ENCODE measurements at regions not wholly inside any gene's neighbourhood (a gene's known extent, or its start where the extent isn't known, plus 50 kb on each side); places are given as distances from the start of the nearest gene placed in this dataset.

DNA sequence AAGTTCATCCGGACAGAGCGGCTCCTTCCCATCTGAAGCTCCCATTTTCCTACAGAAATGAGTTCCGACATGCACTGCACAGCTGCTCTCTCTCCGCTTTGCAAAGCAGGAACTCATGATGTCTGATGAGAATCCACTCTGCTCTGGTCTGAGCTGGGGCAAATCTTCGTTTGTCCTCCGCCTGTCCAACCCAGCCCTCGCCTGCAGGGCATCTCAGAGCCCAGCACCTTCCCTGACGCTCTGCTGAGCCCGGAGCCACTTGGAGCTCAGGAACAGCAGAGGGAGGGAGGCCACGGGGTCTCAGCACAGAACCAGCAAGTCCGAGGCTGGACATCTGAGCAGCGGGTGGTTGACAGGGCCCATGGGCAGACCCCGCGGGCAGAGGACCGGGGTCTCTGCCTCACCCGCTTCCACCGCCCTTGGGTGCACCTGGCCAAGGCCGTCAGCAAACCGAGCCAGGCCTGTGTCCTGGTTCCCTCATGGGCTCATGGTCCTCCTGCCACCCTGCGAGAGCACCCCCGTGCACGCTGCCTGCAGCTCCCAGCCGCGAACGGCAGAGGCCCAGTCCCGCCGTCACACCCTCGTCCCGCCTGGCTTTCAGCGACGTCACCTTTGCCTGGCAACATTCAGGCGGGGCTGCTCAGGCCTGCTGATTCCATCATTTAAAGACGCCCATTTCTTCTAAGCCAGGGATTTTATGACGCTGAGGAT is 78.5 kb upstream of the BHLHE23 start:
- no peak for DNase-seq

DNA sequence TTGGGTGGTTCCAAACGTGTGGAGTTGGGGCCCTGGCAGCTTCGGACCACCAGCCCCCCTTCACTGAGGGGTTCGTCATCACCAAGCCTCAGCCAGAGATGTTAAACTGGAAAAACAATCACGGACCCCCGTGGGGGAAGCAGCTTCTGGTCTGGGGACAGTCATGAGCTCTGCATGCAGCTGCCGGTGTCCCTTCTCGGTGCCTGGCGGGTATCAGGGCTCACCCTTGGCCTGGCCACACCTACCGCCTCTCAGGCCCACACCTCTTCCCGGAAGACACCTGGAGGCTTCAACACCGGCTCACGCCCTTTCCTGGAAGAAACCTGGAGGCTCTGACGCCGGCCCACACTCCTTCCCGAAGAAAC is 77.8 kb upstream of the BHLHE23 start:
- DNase-seq: no peak

DNA sequence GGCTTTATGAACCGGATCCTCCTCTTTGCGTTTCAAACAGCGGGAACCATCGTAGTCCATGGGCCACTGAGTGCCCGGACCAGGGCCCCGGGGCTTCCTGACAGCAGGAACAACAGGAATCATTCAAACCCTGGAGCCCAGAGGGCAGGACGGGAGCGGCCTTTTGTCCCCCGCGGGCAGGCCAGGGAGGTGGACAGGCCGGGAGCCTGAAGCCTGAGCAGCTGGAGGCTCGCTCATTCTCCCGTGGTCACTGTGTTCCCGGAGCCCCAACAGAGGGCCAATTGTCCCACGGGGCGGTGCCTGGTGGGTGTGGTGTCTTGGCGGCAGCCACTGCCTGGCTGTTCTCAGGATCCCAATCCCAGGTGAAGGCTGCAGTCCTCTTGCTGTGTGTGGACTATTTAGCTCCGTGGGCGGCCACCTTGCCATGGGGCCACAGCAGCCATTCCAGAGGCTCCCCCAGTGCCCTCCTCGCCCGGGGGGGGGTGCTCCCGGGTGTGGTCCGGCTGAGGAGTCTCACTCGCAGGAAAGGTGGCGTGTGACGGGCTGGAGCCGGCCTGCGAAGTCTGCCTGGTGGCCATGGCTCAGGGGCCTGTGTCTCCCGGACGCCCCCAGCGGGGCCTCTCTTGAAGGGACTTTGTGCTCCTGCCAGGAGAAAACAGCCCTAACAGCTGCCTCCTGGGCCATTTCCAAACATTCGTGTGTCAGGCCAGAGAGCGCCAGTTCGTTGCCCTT is 77.2 kb upstream of the BHLHE23 start:
- DNase-seq: no peak

DNA sequence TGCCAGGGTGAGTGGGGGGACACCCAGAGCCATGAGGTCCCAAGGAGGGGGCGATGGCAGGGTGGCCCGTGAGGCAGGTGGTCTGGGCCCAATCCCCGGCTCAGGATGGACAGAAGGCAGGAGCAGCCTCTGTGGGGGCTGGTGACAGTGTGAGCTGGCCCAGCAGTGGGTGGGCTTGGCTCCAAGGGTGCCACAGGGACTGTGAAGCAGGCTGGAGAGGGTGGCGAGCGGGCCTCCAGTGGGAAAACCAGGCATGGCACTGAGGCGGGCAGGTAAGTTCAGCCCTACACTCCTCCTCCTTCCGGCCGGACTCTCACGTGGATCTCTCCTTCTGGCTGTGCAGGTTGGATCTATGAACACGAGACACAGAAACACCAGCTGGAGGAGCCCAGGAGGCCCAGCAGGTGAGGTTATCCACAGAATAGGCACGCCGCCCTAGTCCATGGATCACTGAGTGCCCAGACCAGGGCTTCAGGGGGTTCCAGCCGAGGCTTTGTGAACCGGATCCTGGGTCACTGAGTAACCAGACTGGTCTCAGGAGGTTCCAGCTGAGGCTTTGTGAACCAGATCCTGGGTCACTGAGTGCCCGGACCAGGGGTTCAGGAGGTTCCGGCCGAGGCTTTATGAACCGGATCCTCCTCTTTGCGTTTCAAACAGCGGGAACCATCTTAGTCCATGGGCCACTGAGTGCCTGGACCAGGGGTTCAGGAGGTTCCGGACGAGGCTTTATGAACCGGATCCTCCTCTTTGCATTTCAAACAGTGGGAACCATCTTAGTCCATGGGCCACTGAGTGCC is 76.4 kb upstream of the BHLHE23 start:
- DNase-seq: no peak

DNA sequence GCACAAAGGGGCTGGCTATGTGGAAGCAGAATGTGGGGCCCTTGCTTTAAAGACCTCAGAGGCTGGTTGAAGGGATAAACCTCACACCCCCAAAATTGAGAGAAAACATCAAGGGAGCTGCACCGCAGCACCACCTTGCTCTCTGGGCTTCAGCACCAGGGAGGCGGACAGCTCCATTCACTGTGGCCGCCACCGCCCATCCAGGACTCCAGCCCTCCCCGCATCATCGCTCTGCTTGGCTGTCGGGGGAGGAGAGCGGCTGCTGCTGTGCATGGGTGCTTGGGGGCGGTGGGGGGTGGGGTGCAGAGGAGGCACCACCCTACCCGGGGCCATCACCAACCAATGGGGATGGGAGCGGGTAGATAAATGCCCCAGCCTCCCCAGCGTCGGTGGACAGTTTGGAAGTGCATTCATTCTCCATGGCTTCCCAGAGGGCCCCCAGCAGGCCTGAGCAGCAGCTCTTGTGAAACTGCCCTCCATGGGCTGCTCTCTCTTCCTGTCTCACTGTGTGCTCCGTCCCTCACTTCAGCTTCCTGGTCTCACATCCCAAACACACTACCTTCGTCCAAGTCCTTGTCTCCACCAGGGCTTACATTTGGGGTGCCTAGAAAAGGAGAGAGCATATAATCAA is 75.7 kb upstream of the BHLHE23 start:
- peak; percentile 43 to 44 for DNase-seq

DNA sequence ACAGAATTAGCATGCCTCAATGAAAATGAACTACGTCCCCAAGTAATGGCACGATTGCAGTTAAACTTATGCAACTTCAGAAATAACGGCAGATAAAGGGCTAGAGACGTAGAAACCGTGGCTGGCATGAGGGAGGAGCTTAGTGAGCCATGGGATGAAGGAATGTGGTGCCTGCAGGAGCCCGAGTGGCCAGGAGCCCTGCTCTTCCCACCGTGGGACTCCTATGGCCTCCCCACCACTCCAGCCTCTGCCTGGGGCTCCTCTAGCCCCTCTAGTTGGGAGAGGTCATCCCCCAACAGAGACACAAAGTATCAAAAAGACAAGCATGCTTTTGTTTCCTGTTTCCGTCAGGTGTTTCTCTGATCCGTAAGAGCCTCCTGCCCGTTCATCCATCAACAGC is 75.1 kb upstream of the BHLHE23 start:
- no peak for DNase-seq

DNA sequence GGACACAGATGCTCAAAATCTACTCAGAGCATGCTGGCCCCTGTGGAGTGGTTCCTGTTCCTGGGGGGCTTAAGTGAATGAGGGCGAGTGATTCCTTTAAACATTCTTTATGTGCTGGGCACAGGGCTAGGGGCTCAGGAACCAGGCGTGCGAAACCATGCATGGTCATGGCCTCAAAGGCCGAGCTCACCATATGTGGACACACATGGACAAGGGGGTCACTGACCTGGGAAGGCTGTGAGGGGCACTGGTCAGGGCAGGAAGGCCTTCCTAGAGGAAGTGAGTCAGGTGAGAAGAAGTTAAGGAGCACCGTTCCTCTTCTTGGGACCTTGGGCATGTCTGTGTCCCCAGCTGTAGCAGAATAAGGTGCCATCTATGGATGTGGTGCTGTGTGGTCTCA is 74.6 kb upstream of the BHLHE23 start:
- no peak for DNase-seq

DNA sequence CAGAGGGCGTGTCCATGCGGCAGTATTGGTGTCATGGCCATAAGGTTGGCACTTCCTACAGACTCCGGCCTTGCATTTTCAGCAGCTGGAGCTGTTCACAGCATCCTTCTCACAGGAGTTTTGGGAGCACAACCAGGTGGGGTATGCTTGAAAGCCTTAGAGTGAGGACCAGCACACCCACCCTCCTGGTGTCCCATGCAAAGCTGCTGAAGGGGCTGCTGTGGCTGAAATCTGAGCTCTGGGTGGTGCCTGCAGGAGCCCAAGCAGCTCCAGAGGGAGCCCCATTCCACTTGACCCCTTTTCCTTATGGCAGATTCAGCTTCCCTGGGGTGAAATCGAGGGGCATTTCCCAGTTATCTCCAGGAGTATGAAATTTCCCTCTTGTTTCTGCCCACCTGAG is 74.0 kb upstream of the BHLHE23 start:
- DNase-seq: no peak

DNA sequence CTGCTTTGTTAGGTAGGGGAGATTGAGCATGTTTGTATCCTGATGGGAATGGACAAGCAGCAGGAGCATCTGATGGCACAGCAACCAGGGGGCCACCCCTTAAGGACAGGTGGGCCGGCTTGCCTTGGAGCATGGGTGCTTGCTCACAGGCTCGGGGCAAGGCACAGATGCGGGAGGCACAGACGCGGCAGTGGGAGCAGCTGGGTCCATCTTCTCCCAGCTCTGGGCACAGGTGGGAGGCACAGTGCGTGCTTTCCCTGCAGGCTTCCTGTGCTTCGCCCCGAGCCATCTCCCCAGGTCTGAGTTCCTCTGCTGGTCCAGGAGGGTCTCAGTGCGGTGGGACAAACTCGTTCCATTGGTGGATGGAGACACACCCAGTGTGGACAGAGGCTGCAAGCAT is 73.6 kb upstream of the BHLHE23 start:
- no peak for DNase-seq

DNA sequence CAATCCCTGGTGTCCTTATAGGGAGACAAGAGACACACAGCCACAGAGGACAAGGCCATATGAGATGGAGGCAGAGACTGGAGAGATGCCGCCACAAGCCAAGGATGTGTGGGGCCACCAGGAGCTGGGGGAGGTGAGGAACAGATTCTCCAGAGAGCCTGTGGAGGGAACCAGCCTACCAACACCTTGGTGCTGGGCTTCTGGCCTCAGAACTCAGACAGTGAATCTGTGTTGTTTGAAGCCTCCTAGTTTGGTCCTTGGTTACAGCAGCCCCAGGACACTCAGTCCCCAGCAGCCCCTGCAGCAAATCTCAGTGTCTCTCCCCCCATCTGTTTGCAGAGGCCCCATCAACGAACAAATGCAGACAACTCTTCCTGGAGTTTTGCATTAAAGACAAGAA is 73.2 kb upstream of the BHLHE23 start:
- DNase-seq: no peak

DNA sequence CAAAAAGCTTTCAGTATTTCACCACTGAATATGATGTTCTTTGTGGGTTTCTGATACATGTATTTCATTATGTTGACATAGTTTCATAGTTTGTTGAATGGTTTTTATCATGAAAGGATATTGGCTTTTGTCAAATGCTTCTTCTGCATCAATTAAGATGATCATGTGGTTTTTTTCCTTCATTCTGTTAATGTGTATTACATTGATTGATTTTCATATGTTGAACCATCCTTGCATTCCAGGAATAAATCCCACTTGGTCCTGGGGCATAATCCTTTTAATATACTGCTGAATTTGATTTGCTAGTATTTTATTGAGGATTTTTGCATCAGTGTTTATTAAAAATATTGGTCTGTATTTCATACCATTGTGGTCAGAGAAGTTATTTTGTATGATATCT is 70.9 kb upstream of the BHLHE23 start:
- no peak for DNase-seq

DNA sequence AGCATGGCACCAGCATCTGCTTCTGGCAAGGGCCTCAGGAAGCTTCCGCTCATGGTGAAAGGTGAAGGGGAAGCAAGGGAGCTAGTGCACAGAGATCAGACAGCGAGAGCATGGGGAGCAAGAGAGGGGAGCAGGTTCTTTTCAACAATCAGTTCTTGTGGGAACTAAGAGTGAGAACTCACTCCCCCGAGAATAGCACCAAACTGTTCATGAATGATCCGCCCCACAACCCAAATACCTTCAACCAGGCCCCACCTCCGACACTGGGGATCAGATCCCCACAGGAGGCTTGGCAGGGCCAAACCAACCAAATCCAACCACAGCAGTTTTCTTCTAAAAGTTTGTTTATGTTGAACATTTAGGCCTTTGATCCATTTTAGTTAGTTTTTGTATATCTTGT is 69.7 kb upstream of the BHLHE23 start:
- DNase-seq: no peak

DNA sequence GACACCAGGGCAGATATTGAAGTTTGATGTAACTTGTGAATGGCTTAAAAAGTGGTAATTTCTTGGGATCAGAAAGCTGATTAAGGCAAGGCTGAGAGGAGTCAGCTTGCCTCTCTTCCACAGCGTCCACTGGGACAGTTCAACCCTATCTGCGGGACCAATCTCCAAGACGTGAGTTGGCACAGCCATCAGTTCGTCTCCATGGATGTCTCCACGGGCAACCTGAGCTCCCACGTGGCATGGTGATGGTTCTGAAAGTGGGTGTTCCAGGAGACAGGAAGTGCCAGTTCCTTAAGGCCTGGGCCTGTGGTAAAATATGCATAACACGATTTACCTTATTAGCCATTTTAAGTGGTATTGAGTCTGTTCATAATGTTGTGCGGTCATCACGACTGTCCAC is 67.9 kb upstream of the BHLHE23 start:
- DNase-seq: no peak

DNA sequence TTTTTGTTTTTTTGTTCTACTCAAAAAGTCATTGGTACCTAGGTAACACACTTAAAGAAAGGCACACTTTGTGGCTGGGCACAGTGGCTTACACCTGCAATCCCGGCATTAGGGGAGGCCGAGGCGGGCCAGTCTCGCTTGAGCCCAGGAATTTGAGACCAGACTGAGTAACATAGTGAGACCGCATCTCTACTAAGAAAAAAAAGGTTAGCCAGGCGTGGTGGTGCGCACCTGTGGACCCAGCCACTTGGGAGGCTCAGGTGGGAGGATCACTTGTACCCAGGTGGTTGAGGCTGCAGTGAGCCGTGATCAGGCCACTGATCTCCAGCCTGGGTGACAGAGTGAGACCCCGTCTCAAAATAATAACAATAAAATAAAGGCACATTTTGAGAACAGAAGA is 67.4 kb upstream of the BHLHE23 start:
- no peak for DNase-seq

DNA sequence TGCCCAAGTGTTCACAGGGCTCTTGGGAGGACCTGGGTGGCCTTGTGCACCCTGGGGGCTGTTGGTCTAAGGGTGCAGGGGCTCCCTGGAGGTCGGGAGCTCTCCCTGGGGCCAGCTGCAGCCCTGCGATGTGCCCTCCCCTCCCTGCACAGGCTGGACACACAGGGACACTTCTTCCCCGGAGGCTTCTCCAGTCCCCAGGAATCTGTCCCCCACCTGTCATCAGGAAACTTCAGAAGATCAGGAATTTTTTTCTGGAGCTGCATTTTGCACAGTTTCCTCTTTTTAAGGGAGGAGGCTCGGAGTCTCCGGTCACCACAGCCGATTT is 66.9 kb upstream of the BHLHE23 start:
- DNase-seq: no peak

DNA sequence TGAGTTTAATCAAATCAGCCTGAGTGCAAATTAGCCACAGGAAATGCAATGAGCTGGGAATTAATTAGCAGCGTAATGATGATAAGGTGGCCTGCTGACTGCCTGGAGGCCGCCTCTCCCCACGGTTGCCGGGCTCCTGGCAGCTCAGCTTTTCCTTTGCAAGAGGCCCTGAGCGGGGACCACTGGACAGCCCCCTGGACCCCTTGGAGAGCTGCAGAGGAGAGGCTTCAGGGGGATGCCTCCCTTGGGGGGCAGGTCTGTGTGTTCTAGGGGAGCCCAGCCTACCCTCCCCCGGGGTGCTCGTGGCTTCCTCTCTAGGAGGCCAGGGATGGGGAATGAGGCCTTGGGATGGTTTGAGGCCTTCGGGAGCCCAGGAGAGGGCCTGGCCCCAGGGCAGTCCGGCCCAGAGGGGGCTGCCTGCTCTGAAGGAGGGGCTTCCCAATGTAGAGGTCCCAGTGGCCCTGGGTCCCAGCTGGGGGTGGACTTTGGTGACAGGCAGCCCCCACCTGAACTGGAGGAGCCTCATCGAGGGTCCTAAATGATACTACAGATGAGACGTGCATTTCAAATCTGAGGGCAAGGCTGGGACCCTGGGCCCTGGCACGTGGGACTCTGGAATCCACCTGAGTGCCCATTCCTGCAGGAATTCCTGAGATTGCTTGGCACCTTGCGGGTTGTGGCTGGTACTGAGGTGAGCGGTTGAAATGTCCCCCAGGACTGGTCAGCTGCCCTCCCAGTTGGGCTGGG is 66.4 kb upstream of the BHLHE23 start:
- no peak for DNase-seq

DNA sequence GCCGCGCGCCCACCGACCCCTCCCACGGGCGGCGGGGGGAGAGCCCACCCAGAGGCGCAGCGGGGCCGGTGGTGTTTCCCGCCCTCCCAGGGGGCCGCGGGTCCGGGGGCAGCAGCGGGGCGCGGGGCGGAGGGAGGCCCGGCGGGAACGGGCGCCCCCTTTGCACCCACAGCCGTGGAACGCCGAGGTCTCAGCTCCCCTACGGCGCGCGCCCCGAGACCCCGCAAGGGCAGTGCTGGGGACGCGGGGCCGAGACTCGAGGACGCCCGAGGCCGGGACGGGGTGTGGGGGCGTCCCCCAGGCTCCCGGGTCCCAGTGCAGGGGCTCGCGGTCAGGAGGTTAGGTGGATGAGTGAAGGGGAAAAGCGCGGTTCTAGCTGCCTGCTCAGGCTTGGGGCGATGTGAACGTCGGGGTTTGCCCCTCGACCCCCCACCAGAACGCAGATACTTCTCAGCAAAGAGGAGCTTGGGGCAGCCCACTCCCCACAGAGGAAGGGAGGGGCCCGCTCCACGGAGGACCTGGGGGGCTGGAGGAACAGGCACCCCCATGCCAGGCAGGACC is 65.5 kb upstream of the BHLHE23 start:
- DNase-seq: no peak

DNA sequence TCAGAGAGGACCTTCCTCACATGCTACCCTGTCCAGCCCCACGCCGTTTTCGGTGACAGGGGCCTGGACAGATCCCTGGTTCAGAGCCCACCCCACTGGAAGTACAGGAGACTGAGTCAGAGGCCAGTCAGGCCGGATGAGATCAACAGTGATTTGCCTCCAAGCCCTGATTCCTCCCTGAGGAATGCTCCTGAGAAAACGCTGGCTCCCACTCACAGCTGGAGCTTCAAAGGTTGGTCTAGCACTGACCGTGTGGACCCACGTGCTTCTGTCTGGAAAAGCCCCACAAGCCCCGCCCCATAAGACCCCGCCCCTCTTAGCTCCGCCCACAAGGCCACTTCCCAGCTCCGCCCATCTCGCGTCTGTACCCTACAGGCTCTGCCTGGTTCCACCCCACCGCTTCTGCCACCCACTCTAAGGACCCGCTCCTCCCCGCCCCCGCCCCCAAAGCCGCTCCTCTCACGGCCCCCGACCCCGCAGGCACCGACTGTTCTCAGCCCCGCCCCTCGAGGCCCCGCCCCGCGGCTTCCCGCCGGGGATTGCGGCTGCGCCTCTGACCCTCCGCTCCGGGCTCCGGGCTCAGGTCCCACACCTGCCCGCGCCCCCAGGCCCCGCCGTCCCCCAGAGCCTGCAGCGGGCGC is 64.9 kb upstream of the BHLHE23 start:
- peak; percentile 50 to 54 for DNase-seq

DNA sequence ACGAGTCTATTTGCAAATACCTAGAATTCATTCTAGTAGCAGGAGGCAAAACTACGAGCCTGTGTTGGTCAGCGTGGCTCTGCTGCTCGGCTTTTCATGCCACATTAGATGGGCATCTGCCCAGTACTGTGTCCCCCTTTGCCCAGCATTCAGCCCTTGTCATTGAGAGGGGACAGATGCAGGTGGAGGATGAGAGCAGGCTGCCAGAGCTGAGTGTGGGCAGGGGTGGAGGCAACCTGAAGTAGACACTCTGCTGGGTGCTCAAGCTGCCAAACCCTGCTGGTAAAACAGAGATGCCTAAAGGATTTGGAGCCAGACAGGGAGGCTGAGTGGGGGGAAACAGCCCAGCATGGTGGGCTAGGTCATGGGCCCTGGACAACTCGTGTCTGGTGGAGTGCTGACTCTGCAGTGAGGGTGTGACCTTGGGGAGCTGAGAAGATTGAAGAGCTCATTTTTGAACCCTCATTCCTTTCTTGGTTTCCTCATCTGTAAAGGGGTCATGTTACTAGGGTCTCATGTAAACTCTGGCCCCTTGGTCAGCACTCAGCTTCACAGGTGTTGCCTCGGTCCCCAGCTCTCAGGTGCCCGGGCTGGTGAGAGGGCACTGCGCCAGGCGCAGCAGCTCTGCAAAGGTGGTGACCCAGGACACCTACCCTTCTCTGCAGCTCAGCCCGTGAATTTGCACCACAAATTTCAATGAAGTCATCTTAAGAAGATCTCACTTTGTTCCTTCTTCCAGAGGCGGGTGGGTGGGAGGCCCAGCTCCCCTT is 64.2 kb upstream of the BHLHE23 start:
- no peak for DNase-seq

DNA sequence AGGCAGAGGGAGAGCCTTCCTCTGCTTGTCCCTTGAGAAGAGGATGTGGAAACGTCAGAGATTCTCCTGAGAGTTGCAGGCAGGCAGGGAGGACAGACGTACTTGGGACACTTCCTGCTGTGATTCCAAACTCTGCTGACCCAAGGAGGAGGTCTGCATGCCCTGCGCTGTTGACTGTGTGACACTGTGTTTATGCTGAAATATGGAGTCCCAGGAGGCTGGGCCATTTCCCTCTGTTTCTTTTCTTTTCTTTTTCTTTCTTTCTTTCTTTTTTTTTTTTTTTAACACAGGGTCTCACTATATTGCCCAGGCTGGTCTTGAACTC is 63.5 kb upstream of the BHLHE23 start:
- DNase-seq: no peak

DNA sequence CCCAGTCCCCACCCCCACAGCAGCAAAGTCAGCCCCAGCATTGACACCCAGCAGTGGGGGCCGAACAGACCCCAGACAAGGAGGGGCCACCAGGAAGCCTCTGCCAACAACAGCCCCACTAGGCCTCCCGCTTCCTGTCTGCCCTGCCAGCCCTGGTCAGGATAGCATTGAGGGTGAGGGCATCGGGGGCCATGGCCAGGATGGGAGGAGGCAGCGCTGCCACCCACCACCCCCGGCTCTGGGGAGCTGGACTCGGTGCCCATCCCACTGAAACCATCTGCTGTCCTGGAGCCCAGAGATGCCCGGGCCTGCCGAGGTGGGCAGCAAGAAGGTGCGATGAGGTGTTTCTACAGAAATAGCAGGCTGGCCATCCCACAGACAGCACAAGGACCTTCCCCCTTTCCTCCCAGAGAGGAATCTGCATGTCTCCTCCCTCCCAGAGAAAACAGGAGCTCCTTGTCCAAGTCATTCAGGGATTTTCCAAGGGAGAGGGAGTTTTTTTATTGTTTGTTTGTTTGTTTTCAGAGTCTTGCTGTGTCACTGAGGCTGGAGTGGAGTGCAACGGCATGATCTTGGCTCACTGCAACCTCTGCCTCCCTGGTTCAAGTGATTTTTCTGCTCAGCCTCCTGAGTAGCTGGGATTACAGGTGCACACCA is 62.1 kb upstream of the BHLHE23 start:
- no peak for DNase-seq

Data from activated T-cell treated with anti-CD3 and anti-CD28 coated beads, Interleukin-2, amount 50 U/mL, for 48 hours (primary cell).